Parathyroid adenoma (tissue), 2 donors: ENCODE measurements at regions not wholly inside any gene's neighbourhood (a gene's known extent, or its start where the extent isn't known, plus 50 kb on each side); places are given as distances from the start of the nearest gene placed in this dataset.
A peak's percentile ranks its signal among the peaks of the same experiment; 100 is the strongest.

Source experiments
- H2AFZ ChIP-seq: fragments of 300-600 bp; sonication (generic); one replicate; pipeline ENCODE4 v1.7.0; 2017; ENCODE audit warnings: antibody characterized with exemption, mild to moderate bottlenecking
- H3K27ac ChIP-seq: fragments of 300-600 bp; sonication (generic); one replicate; pipeline ENCODE4 v1.7.0; 2017
- H3K27me3 ChIP-seq: fragments of 300-600 bp; sonication (generic); one replicate; pipeline ENCODE4 v1.7.0; 2017; ENCODE audit warnings: low read length; ENCODE audit not compliant: control insufficient read depth, insufficient read depth
- H3K36me3 ChIP-seq: fragments of 300-600 bp; sonication (generic); one replicate; pipeline ENCODE4 v1.7.0; 2017; ENCODE audit warnings: low read length; ENCODE audit not compliant: control insufficient read depth, insufficient read depth
- H3K4me1 ChIP-seq: fragments of 300-600 bp; sonication (generic); one replicate; pipeline ENCODE4 v1.7.0; 2017; ENCODE audit warnings: control low read depth
- H3K4me2 ChIP-seq: fragments of 300-600 bp; sonication (generic); one replicate; pipeline ENCODE4 v1.7.0; 2017; ENCODE audit warnings: low read length
- H3K4me3 ChIP-seq: fragments of 300-600 bp; sonication (generic); one replicate; pipeline ENCODE4 v1.7.0; 2017; ENCODE audit warnings: low read depth, low read length
- H3K79me2 ChIP-seq: fragments of 300-600 bp; sonication (generic); one replicate; pipeline ENCODE4 v1.7.0; 2017; ENCODE audit warnings: control low read depth
- H3K9ac ChIP-seq: fragments of 300-600 bp; sonication (generic); one replicate; pipeline ENCODE4 v1.7.0; 2017; ENCODE audit warnings: mild to moderate bottlenecking
- H3K9me3 ChIP-seq: fragments of 300-600 bp; sonication (generic); one replicate; pipeline ENCODE4 v1.7.0; 2017; ENCODE audit warnings: low read length; ENCODE audit not compliant: control insufficient read depth
- CTCF ChIP-seq: fragments of 300-600 bp; sonication (generic); IDR thresholded peaks from one replicate; pipeline ENCODE4 v1.7.0; 2017; ENCODE audit warnings: antibody characterized with exemption, mild to moderate bottlenecking
- donor health status: primary hyperparathyroidism.

GRCh38 chr5:68447136-68447929 is 231.8 kb downstream of the PIK3R1 start:
- Histone ChIP-seq H3K4me2 (no peak overlapping the region), H3K9ac (no peak overlapping the region), H3K79me2 (no peaks in the 10 kb centered on the region), H2AFZ (no peak overlapping the region), H3K27me3 (no peaks in the 10 kb centered on the region), H3K27ac (no peak overlapping the region), H3K4me3 (no peak overlapping the region), H3K36me3 (no peaks in the 10 kb centered on the region), H3K9me3 (no peaks in the 10 kb centered on the region), H3K4me1 (peaks cover 25% of the 10 kb centered on the region)
- no peak for TF ChIP-seq CTCF

GRCh38 chr5:68449380-68449779 is 233.8 kb downstream of the PIK3R1 start:
- H3K4me1 ChIP-seq = peaks cover 23% of the 10 kb centered on the region
- no peak overlapping the region for H2AFZ ChIP-seq
- H3K36me3 ChIP-seq = no peaks in the 10 kb centered on the region
- H3K79me2 ChIP-seq = no peaks in the 10 kb centered on the region
- H3K9me3 ChIP-seq = no peaks in the 10 kb centered on the region
- no peak overlapping the region for H3K4me2 ChIP-seq
- no peak overlapping the region for H3K9ac ChIP-seq
- no peak overlapping the region for H3K27ac ChIP-seq
- no peak for TF ChIP-seq CTCF
- no peak overlapping the region for H3K4me3 ChIP-seq
- H3K27me3 ChIP-seq = no peaks in the 10 kb centered on the region

GRCh38 chr5:68450245-68450852 is 234.8 kb downstream of the PIK3R1 start:
- H3K27ac ChIP-seq = no peak overlapping the region
- H3K36me3 ChIP-seq = no peaks in the 10 kb centered on the region
- no peaks in the 10 kb centered on the region for H3K79me2 ChIP-seq
- H2AFZ ChIP-seq = peak overlapping the region; percentile 12
- H3K4me2 ChIP-seq = no peak overlapping the region
- H3K9me3 ChIP-seq = no peaks in the 10 kb centered on the region
- H3K4me3 ChIP-seq = no peak overlapping the region
- H3K27me3 ChIP-seq = no peaks in the 10 kb centered on the region
- H3K9ac ChIP-seq = no peak overlapping the region
- peaks cover 16% of the 10 kb centered on the region for H3K4me1 ChIP-seq
- TF ChIP-seq CTCF = no peak

GRCh38 chr5:68452286-68452685 is 236.7 kb downstream of the PIK3R1 start:
- Histone ChIP-seq H3K27ac (no peak overlapping the region), H3K9me3 (no peaks in the 10 kb centered on the region), H3K79me2 (no peaks in the 10 kb centered on the region), H3K36me3 (no peaks in the 10 kb centered on the region), H3K27me3 (no peaks in the 10 kb centered on the region), H3K4me2 (no peak overlapping the region), H3K4me3 (no peak overlapping the region), H3K4me1 (peaks cover 33% of the 10 kb centered on the region), H3K9ac (no peak overlapping the region), H2AFZ (no peak overlapping the region)
- TF ChIP-seq CTCF = no peak
